ENCODE measurements at regions not wholly inside any gene's neighbourhood (a gene's known extent, or its start where the extent isn't known, plus 50 kb on each side); places are given as distances from the start of the nearest gene placed in this dataset.

- Histone ChIP-seq H3K27me3 (ENCODE audit: control insufficient read depth in 4 of 4, insufficient read depth in 4 of 4, low read length in 3 of 4) (no peaks in the 10 kb centered on the region), H3K4me1 (ENCODE audit: control insufficient read depth in 4 of 4, insufficient read depth in 4 of 4, low read length in 3 of 4) (no peaks in the 10 kb centered on the region), H3K4me3 (ENCODE audit: low read depth in 1 of 3, low read length in 3 of 3) (no peak overlapping the region), H3K9me3 (ENCODE audit: control insufficient read depth in 4 of 4, low read length in 3 of 4) (no peaks in the 10 kb centered on the region), H3K9ac (ENCODE audit: low read depth in 1 of 2, low read length in 2 of 2) (no peak overlapping the region), H3K36me3 (ENCODE audit: control insufficient read depth in 4 of 4, insufficient read depth in 3 of 4, low read depth in 1 of 4, low read length in 3 of 4) (no peaks in the 10 kb centered on the region), H3K27ac (ENCODE audit: low read depth in 1 of 2, low read length in 2 of 2) (no peak overlapping the region)
- 86% methylated on average over 3 of the region's 3 CpGs for WGBS
- DNase-seq (ENCODE audit: low spot score): no peak
- no peak for TF ChIP-seq NR2F2 (IDR thresholded peaks at IDR 0.05)
- no peak for TF ChIP-seq FOXA1 (IDR thresholded peaks at IDR 0.05)
- no peak for TF ChIP-seq ATF3 (IDR thresholded peaks at IDR 0.05)
- no peak for TF ChIP-seq ZBTB33 (IDR thresholded peaks at IDR 0.05)
Observed at GRCh38 chrX:150234126-150234525, 129.0 kb upstream of the MAMLD1 start.

DNA sequence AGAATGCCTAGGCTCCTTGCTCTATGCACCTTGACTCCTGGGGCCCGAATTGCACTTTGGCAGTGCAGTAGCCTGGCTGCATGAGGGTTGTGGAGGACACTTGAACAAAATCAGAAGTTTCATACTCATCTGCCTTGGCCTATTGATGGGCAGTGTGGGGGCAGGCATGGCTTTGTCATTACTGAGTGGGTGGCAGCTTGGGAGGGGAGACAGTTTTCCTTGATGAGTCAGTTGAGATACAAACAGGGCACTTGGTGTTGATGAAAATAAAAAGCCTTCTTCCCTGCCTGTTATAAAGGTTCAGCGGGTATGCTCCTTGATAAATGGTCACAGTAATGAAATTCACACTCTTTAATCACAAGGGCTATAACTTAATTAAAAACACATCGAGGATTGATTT lies 126.8 kb upstream of the MAMLD1 start:
- H3K4me1 ChIP-seq (ENCODE audit: control insufficient read depth in 4 of 4, insufficient read depth in 4 of 4, low read length in 3 of 4): no peaks in the 10 kb centered on the region
- no peak overlapping the region for H3K4me3 ChIP-seq (ENCODE audit: low read depth in 1 of 3, low read length in 3 of 3)
- WGBS: 93% methylated on average over 3 of the region's 3 CpGs
- no peak for TF ChIP-seq SP1 (IDR thresholded peaks at IDR 0.05)
- TF ChIP-seq CTCF (IDR thresholded peaks at IDR 0.05; ENCODE audit: low read depth, low read length, missing input control): no peak
- no peak for TF ChIP-seq HNF4A (conservative IDR thresholded peaks at IDR 0.05)
- no peak for TF ChIP-seq EGR1 (IDR thresholded peaks at IDR 0.05; ENCODE audit: low read depth in 2 of 2)
- TF ChIP-seq, protein P1, sequence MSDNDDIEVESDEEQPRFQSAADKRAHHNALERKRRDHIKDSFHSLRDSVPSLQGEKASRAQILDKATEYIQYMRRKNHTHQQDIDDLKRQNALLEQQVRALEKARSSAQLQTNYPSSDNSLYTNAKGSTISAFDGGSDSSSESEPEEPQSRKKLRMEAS (IDR thresholded peaks at IDR 0.05): no peak
- TF ChIP-seq ZBTB33 (IDR thresholded peaks at IDR 0.05): no peak
- no peak for TF ChIP-seq YY1 (IDR thresholded peaks at IDR 0.05)
- no peak for TF ChIP-seq NR2F2 (IDR thresholded peaks at IDR 0.05)
- TF ChIP-seq RAD21 (IDR thresholded peaks at IDR 0.05): no peak
- no peaks in the 10 kb centered on the region for H3K36me3 ChIP-seq (ENCODE audit: control insufficient read depth in 4 of 4, insufficient read depth in 3 of 4, low read depth in 1 of 4, low read length in 3 of 4)
- no peak overlapping the region for H3K9ac ChIP-seq (ENCODE audit: low read depth in 1 of 2, low read length in 2 of 2)
- DNase-seq (ENCODE audit: low spot score): no peak
- no peak overlapping the region for H3K27ac ChIP-seq (ENCODE audit: low read depth in 1 of 2, low read length in 2 of 2)
- no peaks in the 10 kb centered on the region for H3K27me3 ChIP-seq (ENCODE audit: control insufficient read depth in 4 of 4, insufficient read depth in 4 of 4, low read length in 3 of 4)
- no peaks in the 10 kb centered on the region for H3K9me3 ChIP-seq (ENCODE audit: control insufficient read depth in 4 of 4, low read length in 3 of 4)
